HCT116 (cell line): ENCODE measurements at regions not wholly inside any gene's neighbourhood (a gene's known extent, or its start where the extent isn't known, plus 50 kb on each side); places are given as distances from the start of the nearest gene placed in this dataset.

Experiments
- ATAC-seq: fragments of 200-7000 bp; cut with Tn5 transposase; 2 replicates; pipeline ENCODE4 v1.9.1; 2020; ENCODE audit warnings: mild to moderate bottlenecking, moderate library complexity
- BruUV-seq: library from RNA; stranded (reverse); fragments of 400-500 nt; replicated peaks from 2 replicates; lab custom pipeline; 2021; lab: Mats Ljungman, UMichigan
- CTCF ChIA-PET: fragments of 300-600 bp; sonication (Branson Sonifier 250); formaldehyde crosslinking; loops from one replicate; lab custom pipeline; 2021; ENCODE audit warnings: antibody characterized with exemption; lab: Charles Lee
- POLR2A ChIA-PET: fragments of 300-600, 350-600 bp; sonication (Branson Sonifier 250); formaldehyde crosslinking; loops from one replicate; lab custom pipeline; 2021; ENCODE audit warnings: antibody characterized with exemption; lab: Charles Lee
- RAD21 ChIA-PET, 2 experiments: fragments of 300-600 bp; sonication (Branson Sonifier 250); formaldehyde crosslinking; loops; one replicate each; lab custom pipeline; 2023; ENCODE audit warnings: low total read pairs in 2 of 2; ENCODE audit not compliant: uncharacterized antibody in 2 of 2, unreplicated experiment in 2 of 2, low non-redundant PET in 1 of 2; lab: Charles Lee
- DNase-seq: peaks from one replicate; pipeline ENCODE4 v3.0.0-alpha.2; 2010; ENCODE audit warnings: low read depth, low spot score
- H2AFZ ChIP-seq: fragments of 200-600 bp; shearing (Covaris generic), sonication (generic); 2 replicates; pipeline ENCODE4 v1.6.1; 2017; ENCODE audit warnings: low read depth, mixed run types, mixed read lengths, antibody characterized with exemption, low read length; ENCODE audit not compliant: poor library complexity, severe bottlenecking
- H3K27ac ChIP-seq: 2 replicates; pipeline ENCODE4 v1.5.1; 2012; ENCODE audit warnings: low read depth, low read length
- H3K27me3 ChIP-seq: fragments of 200-600 bp; sonication (generic); 2 replicates; pipeline ENCODE4 v1.6.1; 2016; ENCODE audit warnings: mixed run types, low read length, mixed read lengths; ENCODE audit not compliant: insufficient read depth
- H3K36me3 ChIP-seq, 2 experiments: fragments of 200-500 bp in 1 of 2; fragments of 200-600 bp in 1 of 2; sonication (Bioruptor generic) in 1 of 2; sonication (generic) in 1 of 2; 2 replicates each; pipeline versions ENCODE4 v1.5.1 to v1.6.1; 2014 to 2016; ENCODE audit warnings: low read length in 2 of 2, inconsistent platforms in 1 of 2, mixed read lengths in 1 of 2, mixed run types in 1 of 2; ENCODE audit not compliant: insufficient read depth in 2 of 2, control insufficient read depth in 1 of 2
- H3K4me1 ChIP-seq, 2 experiments: fragments of 200-600 bp in 1 of 2; sonication (generic) in 1 of 2; 2 replicates each; pipeline versions ENCODE4 v1.5.1 to v1.6.1; 2012 to 2017; ENCODE audit warnings: low read length in 2 of 2, inconsistent platforms in 1 of 2, mild to moderate bottlenecking in 1 of 2, mixed read lengths in 1 of 2, mixed run types in 1 of 2, moderate library complexity in 1 of 2; ENCODE audit not compliant: insufficient read depth in 2 of 2, control insufficient read depth in 1 of 2
- H3K4me2 ChIP-seq: fragments of 200-600 bp; sonication (generic); 2 replicates; pipeline ENCODE4 v1.6.1; 2017; ENCODE audit warnings: mixed run types, low read length, mixed read lengths
- H3K4me3 ChIP-seq, 2 experiments: fragments of 200-600 bp in 1 of 2; sonication (generic) in 1 of 2; replicated peaks in 1 of 2; 2 replicates each; pipeline ENCODE4 v1.5.1; 2011 to 2016; ENCODE audit warnings: low read length in 2 of 2, control low read depth in 1 of 2, low read depth in 1 of 2, mild to moderate bottlenecking in 1 of 2, mixed read lengths in 1 of 2, mixed run types in 1 of 2
- H3K79me2 ChIP-seq: fragments of 200-600 bp; sonication (generic); 2 replicates; pipeline ENCODE4 v1.6.1; 2017; ENCODE audit warnings: mild to moderate bottlenecking, mixed run types, low read length, moderate library complexity, mixed read lengths; ENCODE audit not compliant: insufficient read depth
- H3K9ac ChIP-seq: fragments of 200-600 bp; sonication (generic); 2 replicates; pipeline ENCODE4 v1.6.1; 2016; ENCODE audit warnings: low read length, mixed read lengths
- H3K9me2 ChIP-seq: fragments of 200-600 bp; sonication (generic), shearing (Covaris generic); 2 replicates; pipeline ENCODE4 v1.6.1; 2017; ENCODE audit warnings: mixed run types, mild to moderate bottlenecking, moderate library complexity; ENCODE audit not compliant: insufficient read depth
- H3K9me3 ChIP-seq, 2 experiments: fragments of 200-500 bp in 1 of 2; fragments of 200-600 bp in 1 of 2; sonication (Bioruptor generic) in 1 of 2; sonication (generic) in 1 of 2; 2 replicates each; pipeline ENCODE4 v1.6.1; 2014 to 2017; ENCODE audit warnings: low read length in 2 of 2, mixed read lengths in 2 of 2, inconsistent platforms in 1 of 2, low read depth in 1 of 2, mild to moderate bottlenecking in 1 of 2, mixed run types in 1 of 2, moderate library complexity in 1 of 2; ENCODE audit not compliant: control insufficient read depth in 1 of 2, insufficient read depth in 1 of 2
- H4K20me1 ChIP-seq: fragments of 200-600 bp; sonication (generic), shearing (Covaris generic); 2 replicates; pipeline ENCODE4 v1.6.1; 2017; ENCODE audit warnings: mixed run types, mild to moderate bottlenecking, moderate library complexity; ENCODE audit not compliant: insufficient read depth
- ATF3 ChIP-seq: IDR thresholded peaks from 2 replicates; pipeline ENCODE4 v1.6.1; 2012
- CBX3 ChIP-seq: IDR thresholded peaks from 2 replicates; pipeline ENCODE4 v1.6.1; 2012; ENCODE audit warnings: low read depth
- CEBPB ChIP-seq: IDR thresholded peaks from 2 replicates; pipeline ENCODE4 v1.6.1; 2012; ENCODE audit warnings: low read depth
- CTCF ChIP-seq, 3 experiments: fragments of 200-600 bp in 1 of 3; sonication (generic) in 1 of 3; IDR thresholded peaks in 2 of 3; conservative IDR thresholded peaks in 1 of 3; 2 replicates each; pipeline ENCODE4 v1.5.1; 2012 to 2017; ENCODE audit warnings: low read depth in 2 of 3, low read length in 2 of 3, antibody characterized with exemption in 1 of 3, borderline replicate concordance in 1 of 3, control low read depth in 1 of 3, mild to moderate bottlenecking in 1 of 3, mixed read lengths in 1 of 3, mixed run types in 1 of 3, moderate library complexity in 1 of 3; ENCODE audit not compliant: insufficient read depth in 1 of 3
- FOSL1 ChIP-seq: IDR thresholded peaks from 2 replicates; pipeline ENCODE4 v1.6.1; 2012; ENCODE audit warnings: low read depth
- JUND ChIP-seq: IDR thresholded peaks from 2 replicates; pipeline ENCODE4 v1.6.1; 2012
- POLR2A ChIP-seq: IDR thresholded peaks from 2 replicates; pipeline ENCODE4 v1.7.0; 2011; ENCODE audit warnings: borderline replicate concordance; ENCODE audit not compliant: insufficient read depth, insufficient read length; ENCODE audit errors: extremely low read depth
- RAD21 ChIP-seq: IDR thresholded peaks from 2 replicates; pipeline ENCODE4 v1.6.1; 2012; ENCODE audit warnings: low read depth, mild to moderate bottlenecking
- REST ChIP-seq: IDR thresholded peaks from 2 replicates; pipeline ENCODE4 v1.6.1; 2012; ENCODE audit warnings: low read depth
- SIN3A ChIP-seq: IDR thresholded peaks from 2 replicates; pipeline ENCODE4 v1.6.1; 2012; ENCODE audit warnings: low read depth
- TCF7L2 ChIP-seq: IDR thresholded peaks from 2 replicates; pipeline ENCODE4 v1.7.0; 2011; ENCODE audit warnings: borderline replicate concordance, inconsistent platforms; ENCODE audit not compliant: insufficient read depth, insufficient read length; ENCODE audit errors: extremely low read depth
- ZBTB33 ChIP-seq: IDR thresholded peaks from 2 replicates; pipeline ENCODE4 v1.6.1; 2011; ENCODE audit warnings: mild to moderate bottlenecking, low read length, moderate library complexity; ENCODE audit not compliant: insufficient replicate concordance; ENCODE audit errors: extremely low read depth
- ZFX ChIP-seq: fragments of 450-650 bp; IDR thresholded peaks from 2 replicates; pipeline ENCODE4 v1.6.1; 2017
- intact Hi-C: fragments of 100-400 bp; cut with micrococcal nuclease; formaldehyde crosslinking; loops from 2 replicates; pipeline ENCODE4 v1.10.0; 2022

- no peak for TF ChIP-seq CBX3
- no peak for TF ChIP-seq REST
- no peak for TF ChIP-seq POLR2A
- no peak for TF ChIP-seq SIN3A
- TF ChIP-seq TCF7L2, result no peak
- TF ChIP-seq ZBTB33, result no peak
- TF ChIP-seq ZFX, result no peak
- TF ChIP-seq CEBPB, result no peak
- TF ChIP-seq FOSL1, result no peak
- TF ChIP-seq ATF3, result no peak
- TF ChIP-seq JUND, result no peak
- TF ChIP-seq CTCF (IDR thresholded peaks at IDR 0.05 in 2 of 3, conservative IDR thresholded peaks at IDR 0.05 in 1 of 3; ENCODE audit: borderline replicate concordance in 1 of 3, insufficient read depth in 1 of 3, low read depth in 2 of 3, low read length in 2 of 3), result no peak
- no peak for TF ChIP-seq RAD21
- no peak for ATAC-seq
Measured at GRCh38 chr13:31943591-31943990, 88.0 kb upstream of the FRY start.

More at GRCh38 chr13:31943591-31943990, 88.0 kb upstream of the FRY start:
- no peak overlapping the region for H3K4me2 ChIP-seq
- intact Hi-C loops, result no loop called here
- no peak overlapping the region for H2AFZ ChIP-seq
- RAD21 ChIA-PET, result no interaction called here
- H4K20me1 ChIP-seq, result no peaks in the 10 kb centered on the region
- BruUV-seq, result no TSS peak
- no peaks in the 10 kb centered on the region for H3K36me3 ChIP-seq
- POLR2A ChIA-PET, result no interaction called here
- no peak overlapping the region for H3K27ac ChIP-seq
- no peaks in the 10 kb centered on the region for H3K9me3 ChIP-seq
- no peaks in the 10 kb centered on the region; a peak in 1 of 4 replicates for H3K4me1 ChIP-seq
- no peaks in the 10 kb centered on the region for H3K79me2 ChIP-seq
- CTCF ChIA-PET, result no interaction called here
- DNase-seq, result no peak
- H3K4me3 ChIP-seq, result no peak overlapping the region
- no peaks in the 10 kb centered on the region for H3K27me3 ChIP-seq
- no peak overlapping the region for H3K9ac ChIP-seq
- no peaks in the 10 kb centered on the region for H3K9me2 ChIP-seq
